Prostate gland (tissue), 2 donors: ENCODE measurements at regions not wholly inside any gene's neighbourhood (a gene's known extent, or its start where the extent isn't known, plus 50 kb on each side); places are given as distances from the start of the nearest gene placed in this dataset.

Experiments used
- CTCF ChIP-seq, 4 experiments: fragments of 200-600 bp in 2 of 4; fragments of 450-650 bp in 2 of 4; sonication (generic) in 2 of 4; IDR thresholded peaks; 1 replicate in 3 of 4; 2 replicates in 1 of 4; pipeline ENCODE4 v1.5.1; 2016 to 2019; ENCODE audit warnings: antibody characterized with exemption in 4 of 4, mild to moderate bottlenecking in 2 of 4, moderate library complexity in 2 of 4
- POLR2A ChIP-seq: fragments of 450-650 bp; IDR thresholded peaks from one replicate; pipeline ENCODE4 v1.6.1; 2016; ENCODE audit warnings: antibody characterized with exemption, mild to moderate bottlenecking
- POLR2AphosphoS5 ChIP-seq: sonication (generic); formaldehyde crosslinking; IDR thresholded peaks from one replicate; pipeline ENCODE4 v1.6.1; 2017; ENCODE audit warnings: antibody characterized with exemption

GRCh38 chr20:39266989-39267388 is 304.8 kb downstream of the DHX35 start:
- TF ChIP-seq POLR2A (no peak), CTCF (IDR thresholded peaks at IDR 0.05) (no peak), POLR2AphosphoS5 (no peak)
